Panc1 (cell line): ENCODE measurements at regions not wholly inside any gene's neighbourhood (a gene's known extent, or its start where the extent isn't known, plus 50 kb on each side); places are given as distances from the start of the nearest gene placed in this dataset.

Source experiments
- SIN3A ChIP-seq: IDR thresholded peaks from 2 replicates; pipeline ENCODE4 v1.6.1; 2012; ENCODE audit warnings: low read depth, mild to moderate bottlenecking, low read length, moderate library complexity, borderline replicate concordance; ENCODE audit not compliant: insufficient read depth
- TF ChIP-seq, protein P1 (sequence below): fragments of 450-650 bp; IDR thresholded peaks from 2 replicates; pipeline ENCODE4 v1.5.1; 2017; ENCODE audit warnings: mild to moderate bottlenecking

DNA sequence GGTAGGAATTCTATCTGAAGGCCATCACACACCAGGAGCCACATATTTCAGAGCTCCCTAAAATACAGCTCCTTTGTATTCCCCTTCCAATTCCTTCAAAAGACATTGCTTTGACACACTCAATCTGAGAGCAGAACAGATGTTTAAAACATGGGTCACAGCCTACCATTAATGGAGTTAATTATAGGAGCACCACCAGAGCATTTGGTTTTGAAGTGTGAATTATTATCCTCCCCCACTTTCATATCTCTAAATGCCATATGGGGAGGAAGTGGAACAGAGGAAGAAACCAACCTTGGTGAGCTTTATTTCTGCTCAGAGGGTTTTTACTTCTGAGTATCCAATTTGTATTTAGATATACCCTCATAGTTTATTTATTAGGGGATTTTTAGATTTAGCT, 50.7 kb upstream of the TNFRSF21 start:
- TF ChIP-seq, protein P1, sequence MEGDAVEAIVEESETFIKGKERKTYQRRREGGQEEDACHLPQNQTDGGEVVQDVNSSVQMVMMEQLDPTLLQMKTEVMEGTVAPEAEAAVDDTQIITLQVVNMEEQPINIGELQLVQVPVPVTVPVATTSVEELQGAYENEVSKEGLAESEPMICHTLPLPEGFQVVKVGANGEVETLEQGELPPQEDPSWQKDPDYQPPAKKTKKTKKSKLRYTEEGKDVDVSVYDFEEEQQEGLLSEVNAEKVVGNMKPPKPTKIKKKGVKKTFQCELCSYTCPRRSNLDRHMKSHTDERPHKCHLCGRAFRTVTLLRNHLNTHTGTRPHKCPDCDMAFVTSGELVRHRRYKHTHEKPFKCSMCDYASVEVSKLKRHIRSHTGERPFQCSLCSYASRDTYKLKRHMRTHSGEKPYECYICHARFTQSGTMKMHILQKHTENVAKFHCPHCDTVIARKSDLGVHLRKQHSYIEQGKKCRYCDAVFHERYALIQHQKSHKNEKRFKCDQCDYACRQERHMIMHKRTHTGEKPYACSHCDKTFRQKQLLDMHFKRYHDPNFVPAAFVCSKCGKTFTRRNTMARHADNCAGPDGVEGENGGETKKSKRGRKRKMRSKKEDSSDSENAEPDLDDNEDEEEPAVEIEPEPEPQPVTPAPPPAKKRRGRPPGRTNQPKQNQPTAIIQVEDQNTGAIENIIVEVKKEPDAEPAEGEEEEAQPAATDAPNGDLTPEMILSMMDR, result no peak
- no peak for TF ChIP-seq SIN3A
